Renal pelvis (tissue), 1 donor: ENCODE measurements at regions not wholly inside any gene's neighbourhood (a gene's known extent, or its start where the extent isn't known, plus 50 kb on each side); places are given as distances from the start of the nearest gene placed in this dataset.
A peak's percentile ranks its signal among the peaks of the same experiment; 100 is the strongest.

Experiments
- DNase-seq: peaks from one replicate; pipeline ENCODE4 v3.0.0-alpha.2; 2013

DNA sequence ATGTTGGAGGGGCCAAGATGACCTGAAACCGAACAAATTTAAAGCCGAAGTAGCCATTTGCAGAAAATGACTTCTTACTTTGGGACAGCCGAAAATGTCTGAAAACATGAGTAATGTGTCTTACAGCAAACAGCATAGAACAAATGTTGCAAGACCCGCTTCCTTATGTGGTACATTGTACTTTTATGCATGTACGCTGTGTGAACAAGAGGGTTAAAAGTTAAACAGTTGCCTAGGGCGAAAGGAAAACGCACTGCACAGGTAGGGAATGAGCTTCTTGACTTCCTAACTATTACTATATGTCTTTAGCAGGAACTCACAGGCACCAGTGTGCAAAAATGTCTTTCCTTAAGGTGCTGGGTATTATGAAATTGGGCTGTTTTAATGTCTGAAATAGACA lies 303.5 kb upstream of the MGMT start:
- DNase-seq: no peak

DNA sequence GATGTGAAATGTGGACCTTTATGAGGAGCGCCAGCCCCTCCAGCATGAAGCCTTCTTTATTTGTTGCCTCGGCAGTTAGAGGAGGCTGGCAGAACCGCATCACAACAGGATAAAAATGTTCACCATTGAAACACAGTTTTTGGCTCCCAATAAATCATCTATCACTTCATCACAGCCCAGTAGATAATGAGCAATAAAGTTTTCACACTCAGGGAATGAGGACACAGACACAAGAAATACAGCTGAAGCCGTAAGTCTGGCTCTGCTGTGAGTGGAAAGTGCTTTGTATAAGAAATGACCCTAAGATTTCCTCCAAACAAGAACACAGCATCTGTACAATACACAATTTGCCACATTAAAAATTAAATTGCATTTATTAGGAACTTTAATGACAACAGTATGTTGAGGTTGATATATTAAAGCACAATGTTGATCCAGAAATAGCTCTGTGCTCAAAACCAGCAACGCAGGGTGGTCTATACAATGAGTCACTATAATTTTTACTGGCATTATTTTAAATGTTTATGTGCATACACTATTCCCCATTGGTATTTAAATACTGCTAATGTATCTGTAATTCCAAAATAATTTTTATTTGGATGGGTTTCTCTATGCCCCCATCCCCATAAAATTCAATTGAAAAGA lies 301.8 kb upstream of the MGMT start:
- no peak for DNase-seq

DNA sequence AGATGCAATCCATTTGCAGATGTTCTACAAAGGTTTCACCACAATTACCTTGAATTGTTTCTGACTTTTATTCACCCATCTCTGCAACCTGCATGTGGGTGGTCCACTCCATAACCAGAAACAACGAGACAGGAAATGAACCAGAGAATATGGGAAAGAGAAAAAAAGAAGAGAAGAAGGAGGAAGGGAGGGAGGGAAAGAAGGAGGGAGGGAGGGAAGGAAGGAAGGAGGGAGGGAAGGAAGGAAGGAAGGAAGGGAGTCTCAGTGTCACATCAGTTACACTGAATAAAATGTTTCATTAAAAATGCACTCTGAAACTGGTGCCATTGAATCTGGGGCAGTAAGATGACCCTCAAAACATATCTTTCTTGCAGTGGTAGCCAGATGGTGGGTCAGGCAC lies 301.3 kb upstream of the MGMT start:
- DNase-seq: no peak

- DNase-seq: no peak
These were observed 298.4 kb upstream of the MGMT start for GRCh38 chr10:129168660-129169059.

DNA sequence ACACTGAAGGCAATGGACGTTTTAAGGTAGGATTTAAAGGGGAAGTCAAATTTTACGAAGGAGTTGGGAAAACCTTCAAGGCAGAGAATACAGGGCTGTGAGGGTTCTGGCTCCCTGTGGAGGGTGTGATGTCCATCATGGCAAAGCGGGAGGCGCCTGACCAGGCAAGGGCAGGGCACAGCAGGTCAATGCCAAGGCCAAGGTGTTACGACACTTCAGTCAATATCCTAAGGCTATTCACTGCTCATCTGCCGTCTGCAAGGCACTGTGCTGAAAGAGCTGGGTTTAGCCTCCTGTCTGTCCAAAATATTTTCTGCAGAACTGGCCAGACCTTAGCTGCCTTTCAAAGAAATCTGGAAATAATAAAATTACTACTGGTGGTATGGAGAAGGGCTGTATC lies 297.9 kb upstream of the MGMT start:
- no peak for DNase-seq

- DNase-seq: no peak
These were observed 296.2 kb upstream of the MGMT start for GRCh38 chr10:129170812-129171211.

GRCh38 chr10:129171812-129172211 lies 295.2 kb upstream of the MGMT start:
- DNase-seq: no peak

DNA sequence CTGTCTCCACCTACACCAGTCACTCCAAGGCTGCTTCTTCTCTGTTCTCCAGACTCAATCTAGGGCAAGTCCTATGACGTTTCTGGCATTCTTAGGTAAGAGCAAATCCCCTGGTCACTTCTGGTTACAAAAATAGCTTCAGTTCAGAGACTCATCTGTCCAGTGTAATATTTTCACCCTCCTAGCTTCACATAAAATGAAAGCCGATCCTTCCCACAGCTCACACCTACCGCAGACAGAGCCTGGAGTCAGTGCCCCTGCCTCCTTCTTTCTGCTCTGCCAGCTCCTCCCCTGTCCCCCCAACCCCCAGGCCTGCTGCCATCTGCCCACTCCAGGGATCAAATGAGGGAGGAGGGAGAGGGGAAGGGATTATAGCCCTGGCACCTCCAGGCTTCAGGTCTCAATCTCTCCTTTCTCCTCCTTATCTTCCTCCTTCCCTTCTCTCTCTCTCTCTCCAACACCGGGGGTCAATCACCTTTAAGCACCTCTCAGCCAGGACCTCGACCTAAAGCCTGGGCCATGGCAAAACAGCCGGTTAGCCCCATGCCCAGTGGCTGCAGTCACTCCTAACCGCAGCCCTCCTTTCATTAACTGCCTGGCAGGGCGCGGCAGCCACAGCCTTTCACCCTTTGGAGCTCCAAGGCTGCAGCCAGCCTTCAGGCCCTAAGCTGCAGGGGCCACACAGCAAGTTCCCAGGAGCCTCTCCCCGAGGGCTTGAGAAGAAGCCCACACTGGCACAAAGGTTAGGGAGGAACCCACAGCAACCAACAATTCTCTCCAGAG lies 292.6 kb upstream of the MGMT start:
- peak; percentile 17 for DNase-seq

DNA sequence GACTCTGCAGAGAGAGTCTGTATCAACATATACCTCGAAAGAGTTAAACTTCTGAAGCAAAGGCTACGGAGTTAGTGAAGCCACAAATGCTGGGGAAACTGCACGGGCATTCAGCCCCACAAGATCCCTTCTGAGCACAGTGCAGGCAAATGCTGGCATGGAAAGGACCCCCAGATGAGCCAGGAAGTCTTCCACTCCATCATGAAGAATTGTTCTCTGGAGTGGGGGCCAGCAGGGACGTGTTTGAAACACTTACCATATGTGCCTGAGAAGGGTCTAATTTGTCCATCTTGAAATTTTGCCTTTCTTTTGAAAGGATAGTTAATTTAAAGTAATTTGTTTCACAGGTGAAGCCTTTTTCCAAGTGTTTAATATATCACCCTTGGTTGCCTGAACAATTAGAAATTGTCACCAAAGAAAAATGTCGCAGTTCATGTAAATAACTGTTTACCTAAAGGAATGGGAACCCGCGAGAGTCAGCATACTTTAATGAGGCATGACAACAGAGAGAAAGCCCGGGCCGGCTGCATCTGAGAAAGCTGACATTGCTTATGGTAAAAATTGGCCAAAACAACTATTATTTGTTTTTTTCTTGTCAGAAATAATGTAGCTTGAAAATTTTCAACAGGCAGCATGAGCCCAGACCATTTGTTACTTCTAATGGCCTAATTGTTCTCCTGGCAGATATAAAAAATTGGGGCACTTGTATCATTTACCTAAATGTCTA lies 287.6 kb upstream of the MGMT start:
- no peak for DNase-seq

DNA sequence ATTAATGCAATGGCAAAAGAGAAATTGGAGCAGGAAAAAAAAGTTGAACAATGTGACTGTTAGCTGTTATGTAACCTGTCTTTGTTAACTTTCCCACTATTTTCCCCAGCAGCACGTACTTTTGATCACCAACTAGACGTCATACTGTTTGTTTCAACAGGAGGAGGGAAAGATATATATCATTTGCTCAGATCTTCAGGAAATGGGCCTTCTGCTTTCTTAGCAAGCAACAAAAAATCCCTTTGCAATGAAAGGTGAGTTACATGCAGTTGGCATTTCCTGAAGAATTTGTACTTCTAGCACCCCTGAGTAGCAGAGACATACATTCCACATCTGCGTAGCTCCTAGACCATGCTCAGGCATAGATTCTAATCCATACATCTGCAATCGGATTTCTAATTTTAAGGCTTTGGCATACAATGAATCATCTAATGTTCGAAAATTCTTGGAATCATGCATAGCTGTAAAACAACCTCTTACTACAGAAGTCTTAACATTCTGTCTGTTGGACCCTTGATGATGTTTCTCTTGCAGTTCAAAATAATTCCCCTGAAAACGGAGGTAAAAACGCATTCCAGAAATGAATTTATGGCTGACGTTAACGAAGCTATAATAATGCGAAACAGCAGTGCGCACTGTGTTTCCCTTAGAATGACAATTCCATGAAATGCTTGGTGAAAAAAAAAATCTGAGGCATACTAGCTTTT lies 286.9 kb upstream of the MGMT start:
- DNase-seq: no peak

DNA sequence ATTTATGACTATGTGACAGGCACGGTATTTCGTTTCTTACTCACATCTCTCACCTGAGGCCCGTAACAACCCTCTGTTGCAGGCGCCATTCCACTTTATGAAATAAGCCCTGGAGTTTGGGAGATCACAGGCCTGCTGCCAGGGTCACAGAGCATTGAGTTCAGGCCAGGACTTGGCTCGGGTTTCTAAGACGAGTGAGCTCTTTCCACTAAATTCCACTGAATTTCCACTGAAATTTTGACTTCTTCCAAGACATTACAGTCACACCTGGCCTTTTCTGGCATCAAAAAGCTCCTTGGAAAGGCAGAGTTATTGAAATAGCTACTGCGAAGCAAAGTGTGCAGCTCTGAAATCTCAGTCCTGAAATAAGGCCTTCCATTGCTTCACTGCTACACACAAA lies 282.8 kb upstream of the MGMT start:
- no peak for DNase-seq

GRCh38 chr10:129187331-129187730 lies 279.7 kb upstream of the MGMT start:
- DNase-seq: no peak

GRCh38 chr10:129191797-129192196 lies 275.2 kb upstream of the MGMT start:
- DNase-seq: no peak

DNA sequence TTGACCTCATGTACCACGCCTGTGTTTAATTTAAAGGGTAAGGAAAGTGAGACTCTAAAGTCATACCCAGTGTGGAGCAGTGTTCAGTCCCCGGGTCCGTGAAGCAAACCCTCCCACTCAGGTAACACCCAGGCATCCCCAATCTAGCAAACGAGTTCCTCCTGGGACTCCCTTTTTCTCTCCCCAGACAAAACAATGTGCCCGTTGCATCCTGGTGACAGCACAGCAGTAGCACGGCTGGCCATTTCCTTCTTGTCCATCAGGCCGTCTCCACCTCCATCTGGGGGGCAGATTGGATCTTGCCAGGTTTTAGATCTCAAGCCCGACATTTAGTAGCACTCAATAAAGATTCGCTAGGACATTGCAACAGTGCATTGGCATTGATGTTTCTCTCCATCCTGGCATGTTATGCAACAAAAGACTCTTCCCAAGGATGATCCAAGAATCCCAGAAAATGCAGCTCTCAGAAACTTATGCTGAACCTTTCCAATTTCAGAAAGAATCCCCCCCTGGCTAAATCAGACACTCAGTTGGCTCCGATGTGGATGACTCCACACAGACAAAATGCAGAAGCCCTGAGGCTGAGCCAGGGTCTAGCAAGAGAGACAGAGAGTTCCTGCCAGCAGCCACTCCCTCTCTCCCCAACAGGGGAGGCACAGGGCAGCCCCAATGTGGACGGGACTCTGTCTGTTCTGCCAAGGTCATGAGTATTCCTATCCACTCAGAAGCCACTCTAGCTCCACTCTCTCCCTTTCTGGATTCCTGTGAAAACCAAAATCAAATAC lies 274.5 kb upstream of the MGMT start:
- no peak for DNase-seq

DNA sequence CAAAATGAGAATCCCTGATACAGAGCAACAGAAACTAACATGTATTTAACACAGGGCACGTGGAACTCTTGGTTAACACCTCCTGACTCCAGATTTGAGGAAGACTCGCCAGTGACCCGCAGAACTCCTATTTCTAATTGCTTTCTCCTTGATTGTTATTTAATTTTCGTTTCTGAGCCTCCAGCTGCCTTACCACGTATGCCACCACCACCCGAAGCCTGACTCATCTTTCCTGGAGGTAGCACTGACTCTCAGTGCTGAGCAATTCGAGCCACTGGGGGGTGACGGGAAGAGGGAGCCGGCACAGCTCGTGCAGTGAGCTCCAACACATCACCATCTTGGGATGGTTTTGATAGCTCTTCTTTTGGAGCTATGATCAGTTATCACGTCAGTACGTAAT lies 273.9 kb upstream of the MGMT start:
- no peak for DNase-seq

DNA sequence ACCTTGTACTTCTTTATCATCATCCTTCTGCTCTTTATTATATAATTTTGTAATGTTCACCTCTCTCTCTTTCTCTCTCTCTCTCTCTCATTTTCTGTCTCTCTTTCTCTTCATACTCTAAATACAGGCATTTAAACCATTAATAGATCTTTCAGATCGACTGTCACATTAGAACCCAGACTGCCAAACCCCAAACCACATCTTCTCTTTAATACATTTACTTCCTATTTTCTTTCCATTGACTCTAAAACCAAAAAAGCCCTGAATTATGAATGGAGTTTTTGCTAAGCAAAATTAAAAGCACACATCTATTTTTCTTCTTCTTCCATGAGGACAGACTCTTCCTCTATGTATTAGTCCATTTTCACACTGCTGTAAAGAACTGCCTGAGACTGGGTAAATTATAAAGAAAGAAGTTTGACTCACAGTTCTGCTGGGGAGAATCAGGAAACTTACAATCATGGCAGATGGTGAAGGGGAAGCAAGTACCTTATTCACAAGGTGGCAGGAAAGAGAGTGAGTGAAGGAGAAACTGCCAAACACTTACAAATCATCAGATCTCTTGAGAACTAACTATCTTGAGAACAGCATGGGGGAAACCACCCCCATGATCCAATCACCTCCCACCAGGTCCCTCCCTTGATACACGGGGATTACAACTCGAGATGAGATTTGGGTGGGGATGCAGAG lies 272.7 kb upstream of the MGMT start:
- no peak for DNase-seq

- no peak for DNase-seq
These were observed 267.2 kb upstream of the MGMT start for GRCh38 chr10:129199826-129200225.

- DNase-seq: no peak
These were observed 263.2 kb upstream of the MGMT start for GRCh38 chr10:129203819-129204218.

- no peak for DNase-seq
These were observed 259.7 kb upstream of the MGMT start for GRCh38 chr10:129207297-129207696.

DNA sequence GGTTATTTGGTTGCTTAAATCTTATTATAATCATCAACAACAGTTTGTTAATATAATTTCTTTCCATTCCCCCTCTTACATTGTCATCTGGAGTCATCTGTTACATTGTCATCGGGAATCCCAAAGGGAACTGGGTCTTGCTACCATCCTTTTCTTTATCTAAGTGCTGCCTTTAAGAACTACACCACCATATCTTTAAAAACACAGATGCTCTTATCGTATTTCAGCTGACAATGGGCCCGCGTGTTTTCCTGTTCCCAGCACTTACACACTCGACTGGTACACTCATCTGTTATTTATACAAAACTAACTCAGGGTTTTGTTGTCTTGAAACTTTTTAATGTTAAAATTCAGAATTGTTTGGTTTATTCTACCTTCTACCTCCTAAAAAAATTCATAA lies 256.2 kb upstream of the MGMT start:
- DNase-seq: no peak

- DNase-seq: no peak
These were observed 253.8 kb upstream of the MGMT start for GRCh38 chr10:129213256-129213655.
